ENCODE measurements at regions not wholly inside any gene's neighbourhood (a gene's known extent, or its start where the extent isn't known, plus 50 kb on each side); places are given as distances from the start of the nearest gene placed in this dataset.

DNA sequence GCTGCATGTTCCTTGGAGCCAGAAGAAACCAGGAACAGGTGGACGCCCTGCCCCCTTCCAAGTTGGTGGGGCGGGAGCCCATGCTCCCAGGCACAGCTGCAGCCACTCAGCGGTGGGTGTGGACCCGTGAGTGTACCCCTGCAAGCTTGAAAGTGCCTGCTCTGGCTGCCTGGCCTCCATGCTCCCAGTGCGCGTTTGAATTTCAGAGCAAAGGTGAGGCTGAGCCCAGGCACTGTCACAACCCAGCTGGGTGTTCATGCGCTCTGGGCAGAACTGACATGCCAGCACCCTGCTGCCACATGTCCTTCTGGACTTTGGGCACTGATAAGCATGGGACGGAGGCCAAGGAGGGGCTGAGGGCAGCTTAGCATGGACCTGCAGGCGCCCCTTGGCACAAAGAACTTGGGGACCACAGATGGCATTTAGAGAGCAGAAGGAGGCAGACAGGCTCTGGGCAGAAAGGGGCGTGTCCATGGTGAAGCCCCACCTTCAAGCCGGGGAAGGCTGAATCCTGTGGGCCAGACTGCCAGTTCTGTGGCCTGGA lies 402.0 kb upstream of the NRG3 start:
- no peak for TF ChIP-seq SIN3A (IDR thresholded peaks at IDR 0.05; ENCODE audit: borderline replicate concordance, insufficient read depth, low read length)
- TF ChIP-seq, protein P1, sequence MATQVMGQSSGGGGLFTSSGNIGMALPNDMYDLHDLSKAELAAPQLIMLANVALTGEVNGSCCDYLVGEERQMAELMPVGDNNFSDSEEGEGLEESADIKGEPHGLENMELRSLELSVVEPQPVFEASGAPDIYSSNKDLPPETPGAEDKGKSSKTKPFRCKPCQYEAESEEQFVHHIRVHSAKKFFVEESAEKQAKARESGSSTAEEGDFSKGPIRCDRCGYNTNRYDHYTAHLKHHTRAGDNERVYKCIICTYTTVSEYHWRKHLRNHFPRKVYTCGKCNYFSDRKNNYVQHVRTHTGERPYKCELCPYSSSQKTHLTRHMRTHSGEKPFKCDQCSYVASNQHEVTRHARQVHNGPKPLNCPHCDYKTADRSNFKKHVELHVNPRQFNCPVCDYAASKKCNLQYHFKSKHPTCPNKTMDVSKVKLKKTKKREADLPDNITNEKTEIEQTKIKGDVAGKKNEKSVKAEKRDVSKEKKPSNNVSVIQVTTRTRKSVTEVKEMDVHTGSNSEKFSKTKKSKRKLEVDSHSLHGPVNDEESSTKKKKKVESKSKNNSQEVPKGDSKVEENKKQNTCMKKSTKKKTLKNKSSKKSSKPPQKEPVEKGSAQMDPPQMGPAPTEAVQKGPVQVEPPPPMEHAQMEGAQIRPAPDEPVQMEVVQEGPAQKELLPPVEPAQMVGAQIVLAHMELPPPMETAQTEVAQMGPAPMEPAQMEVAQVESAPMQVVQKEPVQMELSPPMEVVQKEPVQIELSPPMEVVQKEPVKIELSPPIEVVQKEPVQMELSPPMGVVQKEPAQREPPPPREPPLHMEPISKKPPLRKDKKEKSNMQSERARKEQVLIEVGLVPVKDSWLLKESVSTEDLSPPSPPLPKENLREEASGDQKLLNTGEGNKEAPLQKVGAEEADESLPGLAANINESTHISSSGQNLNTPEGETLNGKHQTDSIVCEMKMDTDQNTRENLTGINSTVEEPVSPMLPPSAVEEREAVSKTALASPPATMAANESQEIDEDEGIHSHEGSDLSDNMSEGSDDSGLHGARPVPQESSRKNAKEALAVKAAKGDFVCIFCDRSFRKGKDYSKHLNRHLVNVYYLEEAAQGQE (IDR thresholded peaks at IDR 0.05; ENCODE audit: insufficient read depth in 1 of 2, low read depth in 2 of 2, low read length in 2 of 2), result no peak

DNA sequence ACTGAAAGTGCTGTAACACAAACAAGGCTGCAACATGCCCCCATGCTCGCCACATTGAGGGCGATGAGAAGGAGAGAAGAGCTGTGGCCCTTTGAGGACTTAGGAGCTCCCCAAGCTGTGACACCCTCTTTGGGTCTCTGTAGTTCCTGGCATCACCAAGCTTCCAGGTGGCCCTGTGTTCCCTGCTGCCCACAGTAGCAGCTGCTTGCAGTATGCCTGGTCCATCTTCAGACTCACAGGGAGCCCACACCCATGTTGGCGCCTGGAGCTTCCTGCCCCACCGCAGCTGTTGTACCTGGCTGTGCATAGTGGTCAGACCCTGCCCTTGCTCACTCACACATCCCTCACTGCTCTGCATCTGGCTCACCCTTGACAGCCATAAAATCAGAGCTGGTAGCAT lies 401.2 kb upstream of the NRG3 start:
- TF ChIP-seq FOXP2 (optimal IDR thresholded peaks at IDR 0.05; ENCODE audit: borderline replicate concordance, extremely low read depth, extremely low read length, insufficient read depth) (no peak), SIN3A (IDR thresholded peaks at IDR 0.05; ENCODE audit: borderline replicate concordance, insufficient read depth, low read length) (no peak), TAF1 (IDR thresholded peaks at IDR 0.05; ENCODE audit: borderline replicate concordance, insufficient read depth, low read length) (no peak), POLR2AphosphoS5 (IDR thresholded peaks at IDR 0.05; ENCODE audit: low read depth, low read length) (no peak)
- TF ChIP-seq, protein P1 (IDR thresholded peaks at IDR 0.05; ENCODE audit: insufficient read depth in 1 of 2, low read depth in 2 of 2, low read length in 2 of 2), result no peak

DNA sequence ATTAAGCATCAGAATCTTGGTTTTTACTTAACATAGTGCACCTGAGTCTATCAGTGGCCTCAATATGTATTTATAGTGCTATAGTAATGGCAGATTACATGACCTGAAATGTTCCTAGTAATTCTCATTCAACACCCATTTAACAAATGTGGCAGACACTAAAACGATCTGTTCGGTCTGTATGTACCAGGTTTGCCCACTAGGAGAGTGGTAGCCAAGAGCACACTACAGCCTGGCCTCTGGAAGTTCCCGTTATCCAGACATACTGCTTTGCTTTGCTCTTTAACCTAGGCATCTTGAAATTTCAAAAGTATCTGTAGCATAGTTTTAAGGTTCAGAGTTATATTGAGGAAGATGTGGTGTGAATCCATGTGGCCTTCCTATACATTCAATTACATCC lies 395.7 kb upstream of the NRG3 start:
- TF ChIP-seq, protein P1 (IDR thresholded peaks at IDR 0.05; ENCODE audit: insufficient read depth in 1 of 2, low read depth in 2 of 2, low read length in 2 of 2), result no peak
- TF ChIP-seq FOXP2 (optimal IDR thresholded peaks at IDR 0.05; ENCODE audit: borderline replicate concordance, extremely low read depth, extremely low read length, insufficient read depth) (no peak), SIN3A (IDR thresholded peaks at IDR 0.05; ENCODE audit: borderline replicate concordance, insufficient read depth, low read length) (no peak), TAF1 (IDR thresholded peaks at IDR 0.05; ENCODE audit: borderline replicate concordance, insufficient read depth, low read length) (no peak), POLR2AphosphoS5 (IDR thresholded peaks at IDR 0.05; ENCODE audit: low read depth, low read length) (no peak)

DNA sequence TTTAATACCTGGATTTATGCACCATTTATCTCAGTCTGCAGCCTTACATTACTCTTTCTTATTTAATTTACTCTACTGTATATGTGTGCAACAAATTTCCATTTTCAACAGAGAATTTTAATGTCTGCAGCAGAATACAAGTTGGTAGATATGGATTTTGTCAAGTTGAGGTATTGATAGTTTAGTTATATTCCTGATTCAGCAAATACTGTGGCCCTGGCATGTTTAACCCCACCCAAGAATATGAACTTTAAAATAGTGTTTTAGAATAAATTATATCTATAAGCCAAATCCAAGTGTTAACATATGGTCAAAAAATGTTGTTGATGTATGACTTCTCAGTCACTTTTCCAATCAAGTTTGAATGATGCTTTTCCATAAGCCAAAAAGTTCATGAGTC lies 378.4 kb upstream of the NRG3 start:
- TF ChIP-seq FOXP2 (optimal IDR thresholded peaks at IDR 0.05; ENCODE audit: borderline replicate concordance, extremely low read depth, extremely low read length, insufficient read depth) (no peak), TAF1 (IDR thresholded peaks at IDR 0.05; ENCODE audit: borderline replicate concordance, insufficient read depth, low read length) (no peak), POLR2AphosphoS5 (IDR thresholded peaks at IDR 0.05; ENCODE audit: low read depth, low read length) (no peak), SIN3A (IDR thresholded peaks at IDR 0.05; ENCODE audit: borderline replicate concordance, insufficient read depth, low read length) (no peak)
- TF ChIP-seq, protein P1 (IDR thresholded peaks at IDR 0.05; ENCODE audit: insufficient read depth in 1 of 2, low read depth in 2 of 2, low read length in 2 of 2), result no peak

DNA sequence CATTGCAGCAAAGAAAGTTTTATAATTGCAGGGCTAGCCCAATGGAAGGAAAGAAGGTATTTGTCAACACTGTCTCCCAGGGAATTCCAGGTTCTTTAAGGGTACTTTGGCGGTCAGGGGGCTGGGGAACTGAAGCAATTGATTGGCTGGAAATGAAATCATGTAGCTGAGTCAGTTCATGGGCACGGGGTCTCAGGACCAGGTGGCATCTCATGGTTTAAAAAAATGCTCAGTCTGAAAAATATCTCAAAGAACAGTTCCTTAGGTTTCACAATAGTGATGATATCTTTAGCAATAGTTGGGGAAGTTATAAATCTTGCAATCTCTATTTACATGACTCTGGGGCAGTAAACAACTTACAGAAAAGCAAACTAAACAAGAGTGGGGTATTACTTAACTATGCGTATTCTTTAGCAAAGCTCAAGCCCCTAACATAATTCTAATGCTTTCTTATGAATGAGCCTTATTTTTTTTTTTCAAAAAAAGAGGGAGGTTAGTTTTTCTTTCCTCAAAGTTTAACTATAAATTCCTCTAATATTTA lies 376.9 kb upstream of the NRG3 start:
- TF ChIP-seq TAF1 (IDR thresholded peaks at IDR 0.05; ENCODE audit: borderline replicate concordance, insufficient read depth, low read length), result no peak
- TF ChIP-seq FOXP2 (optimal IDR thresholded peaks at IDR 0.05; ENCODE audit: borderline replicate concordance, extremely low read depth, extremely low read length, insufficient read depth), result no peak
- TF ChIP-seq SIN3A (IDR thresholded peaks at IDR 0.05; ENCODE audit: borderline replicate concordance, insufficient read depth, low read length), result no peak
- TF ChIP-seq, protein P1 (IDR thresholded peaks at IDR 0.05; ENCODE audit: insufficient read depth in 1 of 2, low read depth in 2 of 2, low read length in 2 of 2), result no peak
- TF ChIP-seq POLR2AphosphoS5 (IDR thresholded peaks at IDR 0.05; ENCODE audit: low read depth, low read length), result no peak

Data from PFSK-1 (cell line).